MM.1S (cell line): ENCODE measurements at regions not wholly inside any gene's neighbourhood (a gene's known extent, or its start where the extent isn't known, plus 50 kb on each side); places are given as distances from the start of the nearest gene placed in this dataset.

Source experiments
- CTCF ChIP-seq: fragments of 300-600 bp; sonication (generic); IDR thresholded peaks from 2 replicates; pipeline ENCODE4 v1.5.1; 2016; ENCODE audit warnings: antibody characterized with exemption, low read length, mixed read lengths
- EZH2 ChIP-seq: fragments of 300-600 bp; sonication (generic); optimal IDR thresholded peaks from 2 replicates; pipeline ENCODE3; 2017; ENCODE audit warnings: low read depth, mild to moderate bottlenecking, antibody characterized with exemption, low read length, mixed read lengths

- no peak for TF ChIP-seq CTCF
- no peak for TF ChIP-seq EZH2
Observed at GRCh38 chr7:120114626-120115025, 158.3 kb upstream of the KCND2 start.
